ENCODE measurements at regions not wholly inside any gene's neighbourhood (a gene's known extent, or its start where the extent isn't known, plus 50 kb on each side); places are given as distances from the start of the nearest gene placed in this dataset.

- Histone ChIP-seq H3K4me3 (no peak overlapping the region), H3K9me3 (no peaks in the 10 kb centered on the region), H3K4me1 (no peaks in the 10 kb centered on the region), H3K27me3 (no peaks in the 10 kb centered on the region), H3K36me3 (replicated peaks in 1 of 2; ENCODE audit: insufficient read depth in 1 of 2, low read depth in 2 of 2) (no peaks in the 10 kb centered on the region), H3K27ac (no peak overlapping the region)
- TF ChIP-seq POLR2A (IDR thresholded peaks at IDR 0.05) = no peak
- TF ChIP-seq, protein P1, sequence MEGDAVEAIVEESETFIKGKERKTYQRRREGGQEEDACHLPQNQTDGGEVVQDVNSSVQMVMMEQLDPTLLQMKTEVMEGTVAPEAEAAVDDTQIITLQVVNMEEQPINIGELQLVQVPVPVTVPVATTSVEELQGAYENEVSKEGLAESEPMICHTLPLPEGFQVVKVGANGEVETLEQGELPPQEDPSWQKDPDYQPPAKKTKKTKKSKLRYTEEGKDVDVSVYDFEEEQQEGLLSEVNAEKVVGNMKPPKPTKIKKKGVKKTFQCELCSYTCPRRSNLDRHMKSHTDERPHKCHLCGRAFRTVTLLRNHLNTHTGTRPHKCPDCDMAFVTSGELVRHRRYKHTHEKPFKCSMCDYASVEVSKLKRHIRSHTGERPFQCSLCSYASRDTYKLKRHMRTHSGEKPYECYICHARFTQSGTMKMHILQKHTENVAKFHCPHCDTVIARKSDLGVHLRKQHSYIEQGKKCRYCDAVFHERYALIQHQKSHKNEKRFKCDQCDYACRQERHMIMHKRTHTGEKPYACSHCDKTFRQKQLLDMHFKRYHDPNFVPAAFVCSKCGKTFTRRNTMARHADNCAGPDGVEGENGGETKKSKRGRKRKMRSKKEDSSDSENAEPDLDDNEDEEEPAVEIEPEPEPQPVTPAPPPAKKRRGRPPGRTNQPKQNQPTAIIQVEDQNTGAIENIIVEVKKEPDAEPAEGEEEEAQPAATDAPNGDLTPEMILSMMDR (IDR thresholded peaks at IDR 0.05) = no peak
- 77 to 81% methylated on average over 5 to 7 of the region's 7 CpGs for WGBS, 2 donors
- intact Hi-C loops (cut with DNase I) = no loop called here
- DNase-seq (no peak), ATAC-seq (no peak)
These were observed 50.9 kb upstream of the NXT1 start for GRCh38 chr20:23299673-23300050.

DNA sequence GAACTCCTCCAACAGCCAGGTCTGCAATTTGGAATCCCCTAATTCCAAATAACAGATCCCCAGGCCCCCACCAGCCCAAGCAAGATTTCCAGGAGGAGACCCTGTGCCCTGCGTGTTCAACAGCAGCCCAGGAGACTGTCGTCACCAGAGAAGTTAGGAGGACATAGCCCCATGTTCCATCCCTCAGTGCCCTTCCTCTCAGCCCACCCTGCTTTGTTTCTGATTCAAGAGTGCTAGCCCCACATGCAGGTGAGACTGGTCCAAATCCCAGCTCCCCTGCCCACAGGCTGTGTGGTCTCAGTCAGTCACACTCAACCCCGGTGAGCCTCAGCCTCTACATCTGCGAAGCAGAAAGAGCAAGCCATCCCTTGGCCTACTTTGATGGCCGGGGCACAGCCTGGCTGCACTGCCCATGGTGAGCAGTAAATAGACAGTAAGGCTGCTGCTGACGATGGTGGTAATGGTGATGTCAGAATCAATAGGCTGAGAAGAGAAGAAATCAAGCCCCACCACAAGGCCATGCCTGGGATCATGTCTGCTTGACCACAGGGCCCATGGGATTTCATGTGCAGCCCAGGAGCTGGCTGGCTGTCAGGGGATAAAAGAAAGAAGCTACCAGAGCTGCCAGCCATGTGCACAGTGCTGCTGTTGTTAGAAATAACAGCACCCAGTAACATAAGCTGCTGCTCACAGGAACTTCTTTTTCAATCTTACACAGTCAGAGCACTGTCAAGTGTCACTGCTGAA is 51.5 kb upstream of the NXT1 start:
- Histone ChIP-seq H3K27ac (no peak overlapping the region), H3K9me3 (no peaks in the 10 kb centered on the region), H3K36me3 (replicated peaks in 1 of 2; ENCODE audit: insufficient read depth in 1 of 2, low read depth in 2 of 2) (no peaks in the 10 kb centered on the region), H3K27me3 (no peaks in the 10 kb centered on the region), H3K4me3 (no peak overlapping the region), H3K4me1 (no peaks in the 10 kb centered on the region)
- no peak for DNase-seq
- intact Hi-C loops (cut with DNase I) = no loop called here
- TF ChIP-seq, protein P1 (IDR thresholded peaks at IDR 0.05) = no peak
- TF ChIP-seq POLR2A (IDR thresholded peaks at IDR 0.05) = no peak
- no peak for ATAC-seq
- 74 to 84% methylated on average over 5 to 6 of the region's 6 CpGs for WGBS, 2 donors

DNA sequence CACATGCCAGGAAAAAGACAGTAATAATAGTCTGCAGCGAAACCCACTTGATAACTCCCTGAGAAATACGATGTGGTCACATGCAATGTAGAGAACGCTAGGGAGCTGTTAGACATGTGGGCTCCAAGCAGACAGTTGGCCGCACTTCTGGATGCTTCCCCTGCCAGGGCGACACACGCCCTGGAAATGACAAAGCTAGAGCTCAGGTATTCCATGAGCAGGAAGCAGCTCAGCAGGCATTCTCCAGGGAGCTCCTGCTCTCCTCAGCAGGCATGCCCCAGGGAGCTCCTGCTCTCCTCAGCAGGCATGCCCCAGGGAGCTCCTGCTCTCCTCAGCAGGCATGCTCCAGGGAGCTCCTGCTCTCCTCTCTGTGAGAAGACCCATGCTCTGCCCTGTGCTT is 52.4 kb upstream of the NXT1 start:
- Histone ChIP-seq H3K4me3 (no peak overlapping the region), H3K27me3 (no peaks in the 10 kb centered on the region), H3K9me3 (no peaks in the 10 kb centered on the region), H3K4me1 (no peaks in the 10 kb centered on the region), H3K36me3 (replicated peaks in 1 of 2; ENCODE audit: insufficient read depth in 1 of 2, low read depth in 2 of 2) (no peaks in the 10 kb centered on the region), H3K27ac (no peak overlapping the region)
- intact Hi-C loops (cut with DNase I) = no loop called here
- DNase-seq = no peak
- 65 to 83% methylated on average over 5 to 6 of the region's 6 CpGs for WGBS, 2 donors
- TF ChIP-seq, protein P1 (IDR thresholded peaks at IDR 0.05) = no peak
- TF ChIP-seq POLR2A (IDR thresholded peaks at IDR 0.05) = no peak
- no peak for ATAC-seq

DNA sequence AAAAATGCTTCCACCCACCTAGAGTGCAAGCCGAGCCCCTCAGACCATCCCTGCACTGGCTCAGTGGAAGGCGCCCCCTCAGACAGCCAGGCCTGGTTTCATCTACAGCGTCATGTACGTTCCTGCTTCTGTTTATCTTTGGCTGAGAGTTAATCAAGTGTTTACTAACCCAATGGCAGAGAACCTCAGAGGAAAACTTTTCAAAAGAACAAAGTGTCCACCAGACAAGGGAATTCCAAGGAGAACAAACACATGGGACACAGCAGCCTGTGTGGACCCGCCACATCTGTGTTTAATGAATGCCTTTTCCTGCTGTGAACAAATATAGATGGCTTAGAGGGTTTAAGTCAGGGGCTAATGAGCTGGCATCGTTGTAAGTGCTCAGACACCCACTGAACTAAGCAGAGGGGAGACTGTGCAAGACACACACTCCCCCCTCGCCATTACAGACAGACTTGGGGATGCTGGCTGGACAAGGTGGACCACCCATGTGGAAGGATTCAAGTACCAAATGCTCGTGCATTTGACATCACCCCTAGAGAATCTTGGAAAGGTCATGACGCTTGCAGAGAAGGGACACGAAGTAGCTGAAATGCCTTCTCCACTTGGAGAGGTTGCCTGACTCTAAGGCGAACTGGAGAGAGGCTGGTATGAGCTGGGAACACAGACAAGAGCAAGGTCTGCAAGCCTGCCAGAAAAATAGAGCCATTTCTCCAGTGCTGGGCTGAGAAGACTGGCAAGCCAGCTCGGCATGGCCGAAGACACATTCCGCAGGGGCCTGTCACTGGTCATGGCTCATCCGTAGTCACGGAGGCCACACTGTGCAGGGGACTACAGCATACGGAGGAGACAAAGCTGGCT is 53.5 kb upstream of the NXT1 start:
- ATAC-seq = peak; percentile 18
- Histone ChIP-seq H3K27me3 (no peaks in the 10 kb centered on the region), H3K27ac (no peak overlapping the region), H3K4me1 (no peaks in the 10 kb centered on the region), H3K9me3 (no peaks in the 10 kb centered on the region), H3K4me3 (no peak overlapping the region), H3K36me3 (replicated peaks in 1 of 2; ENCODE audit: insufficient read depth in 1 of 2, low read depth in 2 of 2) (no peaks in the 10 kb centered on the region)
- 37 to 41% methylated on average over 10 to 16 of the region's 17 CpGs for WGBS, 2 donors
- TF ChIP-seq POLR2A (IDR thresholded peaks at IDR 0.05) = no peak
- TF ChIP-seq, protein P1 (IDR thresholded peaks at IDR 0.05) = no peak
- DNase-seq = no peak
- intact Hi-C loops (cut with DNase I) = no loop called here
